IMR-90 (cell line): ENCODE measurements at regions not wholly inside any gene's neighbourhood (a gene's known extent, or its start where the extent isn't known, plus 50 kb on each side); places are given as distances from the start of the nearest gene placed in this dataset.

ENCODE experiments used
- ATAC-seq: fragments of 200-7000 bp; cut with Tn5 transposase; 2 replicates; pipeline ENCODE4 v1.9.1; 2020; ENCODE audit warnings: low read depth, mild to moderate bottlenecking, moderate library complexity
- BruUV-seq: library from RNA; stranded (reverse); fragments of 400-500 nt; replicated peaks from 2 replicates; lab custom pipeline; 2021; lab: Mats Ljungman, UMichigan
- CTCF ChIA-PET: fragments of 300-600 bp; formaldehyde crosslinking; extraction: SDS; loops from one replicate; lab custom pipeline; 2021; ENCODE audit warnings: antibody characterized with exemption; lab: Yijun Ruan, JAX
- POLR2A ChIA-PET: fragments of 300-600 bp; sonication (Branson Sonifier 250); formaldehyde crosslinking; loops from one replicate; lab custom pipeline; 2022; ENCODE audit warnings: antibody characterized with exemption; ENCODE audit not compliant: unreplicated experiment; lab: Charles Lee
- DNase-seq: peaks from one replicate; pipeline ENCODE4 v3.0.0; 2013
- H2AFZ ChIP-seq: replicated peaks from 2 replicates; pipeline ENCODE3; 2013; ENCODE audit warnings: low read length, mild to moderate bottlenecking; ENCODE audit not compliant: poor library complexity
- H2AK5ac ChIP-seq: 2 replicates; pipeline ENCODE4 v1.6.1; 2013; ENCODE audit warnings: low read depth, low read length, inconsistent platforms
- H2AK9ac ChIP-seq: replicated peaks from 2 replicates; pipeline ENCODE3; 2013; ENCODE audit warnings: mild to moderate bottlenecking, low read depth, low read length, moderate library complexity; ENCODE audit not compliant: poor library complexity
- H2BK120ac ChIP-seq: 2 replicates; pipeline ENCODE4 v1.6.1; 2013; ENCODE audit warnings: low read depth, low read length, inconsistent platforms
- H2BK15ac ChIP-seq: 3 replicates; pipeline ENCODE4 v1.6.1; 2013; ENCODE audit warnings: low read depth, low read length, inconsistent platforms
- H2BK20ac ChIP-seq: 2 replicates; pipeline ENCODE4 v1.6.1; 2013; ENCODE audit warnings: low read depth, mild to moderate bottlenecking, inconsistent platforms, low read length, moderate library complexity
- H2BK5ac ChIP-seq: 2 replicates; pipeline ENCODE4 v1.6.1; 2013; ENCODE audit warnings: mild to moderate bottlenecking, low read depth, low read length, inconsistent platforms; ENCODE audit not compliant: poor library complexity, severe bottlenecking
- H3K14ac ChIP-seq: replicated peaks from 2 replicates; pipeline ENCODE4 v1.6.1; 2013; ENCODE audit warnings: low read depth, low read length, inconsistent platforms
- H3K18ac ChIP-seq: 2 replicates; pipeline ENCODE4 v1.6.1; 2013; ENCODE audit warnings: low read depth, low read length, control low read depth
- H3K23ac ChIP-seq: 2 replicates; pipeline ENCODE4 v1.6.1; 2013; ENCODE audit warnings: low read depth, low read length, inconsistent platforms
- H3K27ac ChIP-seq: 2 replicates; pipeline ENCODE4 v1.5.1; 2013; ENCODE audit warnings: mild to moderate bottlenecking, control low read depth, low read length; ENCODE audit not compliant: insufficient read depth
- H3K27me3 ChIP-seq: 2 replicates; pipeline ENCODE4 v1.6.1; 2013; ENCODE audit warnings: low read length; ENCODE audit not compliant: control insufficient read depth, insufficient read depth
- H3K36me3 ChIP-seq: 2 replicates; pipeline ENCODE4 v1.6.1; 2013; ENCODE audit warnings: low read length, mixed read lengths; ENCODE audit not compliant: control insufficient read depth, insufficient read depth
- H3K4ac ChIP-seq: 2 replicates; pipeline ENCODE4 v1.6.1; 2013; ENCODE audit warnings: low read depth, low read length, inconsistent platforms
- H3K4me1 ChIP-seq: 2 replicates; pipeline ENCODE4 v1.6.1; 2013; ENCODE audit warnings: low read length, mixed read lengths; ENCODE audit not compliant: control insufficient read depth, insufficient read depth
- H3K4me2 ChIP-seq: 2 replicates; pipeline ENCODE4 v1.6.1; 2013; ENCODE audit warnings: low read depth, mild to moderate bottlenecking, control low read depth, low read length, moderate library complexity
- H3K4me3 ChIP-seq: 2 replicates; pipeline ENCODE4 v1.5.1; 2013; ENCODE audit warnings: low read depth, mild to moderate bottlenecking, control low read depth, low read length, moderate library complexity; ENCODE audit not compliant: insufficient read depth
- H3K56ac ChIP-seq: 2 replicates; pipeline ENCODE4 v1.6.1; 2013; ENCODE audit warnings: low read length, inconsistent platforms; ENCODE audit not compliant: insufficient read depth; ENCODE audit errors: extremely low read depth
- H3K79me1 ChIP-seq, 2 experiments: 2 replicates each; pipeline ENCODE4 v1.6.1; 2013; ENCODE audit warnings: low read length in 2 of 2, inconsistent platforms in 1 of 2, low read depth in 1 of 2
- H3K9ac ChIP-seq: 2 replicates; pipeline ENCODE4 v1.6.1; 2013; ENCODE audit warnings: low read depth, low read length, control low read depth
- H3K9me1 ChIP-seq: 2 replicates; pipeline ENCODE4 v1.6.1; 2013; ENCODE audit warnings: low read length, inconsistent platforms; ENCODE audit not compliant: insufficient read depth
- H3K9me3 ChIP-seq: 2 replicates; pipeline ENCODE4 v1.6.1; 2013; ENCODE audit warnings: low read length; ENCODE audit not compliant: control insufficient read depth, insufficient read depth
- H4K20me1 ChIP-seq: 2 replicates; pipeline ENCODE4 v1.6.1; 2013; ENCODE audit warnings: low read length, inconsistent platforms; ENCODE audit not compliant: insufficient read depth
- H4K5ac ChIP-seq: 2 replicates; pipeline ENCODE4 v1.6.1; 2013; ENCODE audit warnings: mild to moderate bottlenecking, low read depth, low read length, control low read depth
- H4K8ac ChIP-seq, 2 experiments: 2 replicates each; pipeline ENCODE4 v1.6.1; 2013; ENCODE audit warnings: low read depth in 2 of 2, low read length in 2 of 2, control low read depth in 1 of 2, inconsistent platforms in 1 of 2
- H4K91ac ChIP-seq: 2 replicates; pipeline ENCODE4 v1.6.1; 2013; ENCODE audit warnings: low read depth, low read length, inconsistent platforms; ENCODE audit not compliant: insufficient read depth
- CHD1 ChIP-seq: IDR thresholded peaks from 2 replicates; pipeline ENCODE4 v1.6.1; 2012; ENCODE audit warnings: low read depth, low read length, improper control_type of control experiment
- ELK1 ChIP-seq: fragments of 150-350 bp; IDR thresholded peaks from 2 replicates; pipeline ENCODE4 v1.6.1; 2016; ENCODE audit warnings: low read depth, mild to moderate bottlenecking, low read length, moderate library complexity, borderline replicate concordance
- FOS ChIP-seq: fragments of 150-350 bp; IDR thresholded peaks from 2 replicates; pipeline ENCODE4 v1.6.1; 2016; ENCODE audit warnings: low read depth, low read length
- MAFK ChIP-seq: IDR thresholded peaks from 2 replicates; pipeline ENCODE4 v1.6.1; 2012; ENCODE audit warnings: low read depth, low read length, improper control_type of control experiment
- MXI1 ChIP-seq: IDR thresholded peaks from 2 replicates; pipeline ENCODE4 v1.6.1; 2012; ENCODE audit warnings: low read depth, mild to moderate bottlenecking, low read length, moderate library complexity, borderline replicate concordance
- NFE2L2 ChIP-seq: fragments of 150-350 bp; IDR thresholded peaks from 2 replicates; pipeline ENCODE4 v1.6.1; 2016; ENCODE audit warnings: low read depth, mild to moderate bottlenecking, low read length
- POLR2A ChIP-seq: IDR thresholded peaks from 2 replicates; pipeline ENCODE4 v1.6.1; 2012; ENCODE audit warnings: mild to moderate bottlenecking, low read depth, low read length
- RAD21 ChIP-seq: IDR thresholded peaks from 2 replicates; pipeline ENCODE4 v1.6.1; 2012; ENCODE audit warnings: low read length, improper control_type of control experiment
- RCOR1 ChIP-seq: IDR thresholded peaks from 2 replicates; pipeline ENCODE4 v1.6.1; 2012; ENCODE audit warnings: mild to moderate bottlenecking, low read length, improper control_type of control experiment; ENCODE audit not compliant: insufficient replicate concordance
- RFX5 ChIP-seq: IDR thresholded peaks from 2 replicates; pipeline ENCODE4 v1.8.0; 2012; ENCODE audit warnings: low read depth, mild to moderate bottlenecking, low read length, moderate library complexity
- SMC3 ChIP-seq: fragments of 150-350 bp; IDR thresholded peaks from 2 replicates; pipeline ENCODE4 v1.6.1; 2016; ENCODE audit warnings: low read depth, mild to moderate bottlenecking, antibody characterized with exemption, low read length, moderate library complexity
- USF2 ChIP-seq: fragments of 150-350 bp; IDR thresholded peaks from 2 replicates; pipeline ENCODE4 v1.6.1; 2017; ENCODE audit warnings: mild to moderate bottlenecking, antibody characterized with exemption, low read length, low read depth
- WGBS, 2 experiments: methylation state at CpG; one replicate each; pipeline versions ENCODE4 v1.1.5 to v1.1.7; 2013; ENCODE audit warnings: missing lambda C conversion rate in 2 of 2; ENCODE audit not compliant: insufficient read length in 1 of 2; ENCODE audit errors: extremely low coverage in 2 of 2; 5-methylcytosine and 5-hydroxymethylcytosine counted together
- dilution Hi-C: fragments of 300-500 bp; cut with HindIII; formaldehyde crosslinking; loops from one replicate; pipeline ENCODE4 v1.14.3; 2018; ENCODE audit warnings: low sequenced_read_pairs; ENCODE audit not compliant: unreplicated experiment
- in situ Hi-C: fragments of 300-500 bp; cut with MboI; formaldehyde crosslinking; loops from 3 replicates; pipeline ENCODE4 v1.14.3; 2019; ENCODE audit warnings: low sequenced_read_pairs, inconsistent platforms, mixed read lengths
- intact Hi-C: fragments of 100-400 bp; cut with micrococcal nuclease; formaldehyde crosslinking; loops from 2 replicates; pipeline ENCODE4 v1.10.0; 2022

GRCh38 chr1:199373139-199373538 is 654.4 kb upstream of the NR5A2 start:
- H3K18ac ChIP-seq: no peak overlapping the region
- no peak overlapping the region for H3K23ac ChIP-seq
- WGBS, 2 experiments: no CpG with 5 or more reads among the region's 2 CpGs
- dilution Hi-C loops: no loop called here
- H3K27ac ChIP-seq: no peak overlapping the region
- no peak overlapping the region for H3K14ac ChIP-seq
- no peaks in the 10 kb centered on the region for H3K4me1 ChIP-seq
- intact Hi-C loops: no loop called here
- in situ Hi-C loops: no loop called here
- H3K36me3 ChIP-seq: no peaks in the 10 kb centered on the region
- no peak overlapping the region for H3K4ac ChIP-seq
- DNase-seq (no peak), ATAC-seq (no peak)
- no peak overlapping the region for H3K56ac ChIP-seq
- ChIA-PET POLR2A (no interaction called here), CTCF (no interaction called here)
- no peak overlapping the region for H2AFZ ChIP-seq
- no peak overlapping the region for H3K9ac ChIP-seq
- H2BK120ac ChIP-seq: no peak overlapping the region
- no peak overlapping the region for H3K4me3 ChIP-seq
- H2BK20ac ChIP-seq: no peak overlapping the region
- no peak overlapping the region for H3K4me2 ChIP-seq
- H2BK15ac ChIP-seq: no peak overlapping the region
- no peak overlapping the region for H2AK9ac ChIP-seq
- no peaks in the 10 kb centered on the region for H3K27me3 ChIP-seq
- no peaks in the 10 kb centered on the region for H3K79me1 ChIP-seq
- no peaks in the 10 kb centered on the region for H3K9me1 ChIP-seq
- no peak overlapping the region for H4K8ac ChIP-seq
- no peaks in the 10 kb centered on the region for H4K20me1 ChIP-seq
- TF ChIP-seq ELK1: no peak
- no peak for TF ChIP-seq RFX5
- TF ChIP-seq CHD1: no peak
- no peak for TF ChIP-seq FOS
- no peak for TF ChIP-seq SMC3
- TF ChIP-seq POLR2A: no peak
- TF ChIP-seq USF2: no peak
- no peak for TF ChIP-seq RCOR1
- no peak for TF ChIP-seq MAFK
- TF ChIP-seq RAD21: no peak
- TF ChIP-seq NFE2L2: no peak
- TF ChIP-seq MXI1: no peak
- no peak overlapping the region for H2BK5ac ChIP-seq
- no peak overlapping the region for H4K5ac ChIP-seq
- H2AK5ac ChIP-seq: no peak overlapping the region
- H3K9me3 ChIP-seq: peaks cover 3% of the 10 kb centered on the region; the same call in 1 of the 2 replicates
- BruUV-seq: no TSS peak
- no peak overlapping the region for H4K91ac ChIP-seq
